NCI-H446 (cell line): ENCODE measurements at regions not wholly inside any gene's neighbourhood (a gene's known extent, or its start where the extent isn't known, plus 50 kb on each side); places are given as distances from the start of the nearest gene placed in this dataset.

Experiments used
- DNase-seq, 2 experiments: peaks; one replicate each; lab custom pipeline; 2025; lab: John Stamatoyannopoulos, UW

- no peak for DNase-seq
Observed at GRCh38 chr16:61323456-61323855, 712.8 kb downstream of the CDH8 start.

- DNase-seq: no peak
Observed at GRCh38 chr16:61320791-61321190, 715.4 kb downstream of the CDH8 start.

GRCh38 chr16:61313931-61314330 is 722.3 kb downstream of the CDH8 start:
- DNase-seq: no peak

- no peak for DNase-seq
Observed at GRCh38 chr16:61309386-61309785, 726.9 kb downstream of the CDH8 start.

GRCh38 chr16:61306204-61306603 is 730.0 kb downstream of the CDH8 start:
- no peak for DNase-seq

- no peak for DNase-seq
Observed at GRCh38 chr16:61296814-61297213, 739.4 kb downstream of the CDH8 start.

- DNase-seq: no peak
Observed at GRCh38 chr16:61296305-61296704, 739.9 kb downstream of the CDH8 start.

- DNase-seq: no peak
Observed at GRCh38 chr16:61295311-61295710, 740.9 kb downstream of the CDH8 start.

- no peak for DNase-seq
Observed at GRCh38 chr16:61289141-61289540, 747.1 kb downstream of the CDH8 start.

- no peak for DNase-seq
Observed at GRCh38 chr16:61277849-61278248, 758.4 kb downstream of the CDH8 start.

- no peak for DNase-seq
Observed at GRCh38 chr16:61274211-61274610, 762.0 kb downstream of the CDH8 start.

- DNase-seq: no peak
Observed at GRCh38 chr16:61270726-61271125, 765.5 kb downstream of the CDH8 start.

- DNase-seq: no peak
Observed at GRCh38 chr16:61263400-61263799, 772.8 kb downstream of the CDH8 start.

GRCh38 chr16:61261315-61261714 is 774.9 kb downstream of the CDH8 start:
- DNase-seq: no peak

- no peak for DNase-seq
Observed at GRCh38 chr16:61246592-61246991, 789.6 kb downstream of the CDH8 start.

- DNase-seq: no peak
Observed at GRCh38 chr16:61243954-61244353, 792.3 kb downstream of the CDH8 start.

GRCh38 chr16:61237884-61238485 is 798.3 kb downstream of the CDH8 start:
- DNase-seq: no peak

- no peak for DNase-seq
Observed at GRCh38 chr16:61233713-61234112, 802.5 kb downstream of the CDH8 start.

GRCh38 chr16:61228371-61228770 is 807.9 kb downstream of the CDH8 start:
- DNase-seq: no peak

- no peak for DNase-seq
Observed at GRCh38 chr16:61215605-61216004, 820.6 kb downstream of the CDH8 start.

- DNase-seq: no peak
Observed at GRCh38 chr16:61214780-61215179, 821.5 kb downstream of the CDH8 start.

GRCh38 chr16:61210076-61210475 is 826.2 kb downstream of the CDH8 start:
- DNase-seq: no peak

GRCh38 chr16:61195006-61195405 is 841.2 kb downstream of the CDH8 start:
- no peak for DNase-seq

- DNase-seq: no peak
Observed at GRCh38 chr16:61194573-61194972, 841.7 kb downstream of the CDH8 start.

GRCh38 chr16:61182391-61182790 is 853.8 kb downstream of the CDH8 start:
- DNase-seq: no peak
